HCT116 (cell line): ENCODE measurements at regions not wholly inside any gene's neighbourhood (a gene's known extent, or its start where the extent isn't known, plus 50 kb on each side); places are given as distances from the start of the nearest gene placed in this dataset.

Experiments
- ATAC-seq: fragments of 200-7000 bp; cut with Tn5 transposase; 2 replicates; pipeline ENCODE4 v1.9.1; 2020; ENCODE audit warnings: mild to moderate bottlenecking, moderate library complexity
- BruUV-seq: library from RNA; stranded (reverse); fragments of 400-500 nt; replicated peaks from 2 replicates; lab custom pipeline; 2021; lab: Mats Ljungman, UMichigan
- CTCF ChIA-PET: fragments of 300-600 bp; sonication (Branson Sonifier 250); formaldehyde crosslinking; loops from one replicate; lab custom pipeline; 2021; ENCODE audit warnings: antibody characterized with exemption; lab: Charles Lee
- POLR2A ChIA-PET: fragments of 300-600, 350-600 bp; sonication (Branson Sonifier 250); formaldehyde crosslinking; loops from one replicate; lab custom pipeline; 2021; ENCODE audit warnings: antibody characterized with exemption; lab: Charles Lee
- RAD21 ChIA-PET, 2 experiments: fragments of 300-600 bp; sonication (Branson Sonifier 250); formaldehyde crosslinking; loops; one replicate each; lab custom pipeline; 2023; ENCODE audit warnings: low total read pairs in 2 of 2; ENCODE audit not compliant: uncharacterized antibody in 2 of 2, unreplicated experiment in 2 of 2, low non-redundant PET in 1 of 2; lab: Charles Lee
- DNase-seq: peaks from one replicate; pipeline ENCODE4 v3.0.0-alpha.2; 2010; ENCODE audit warnings: low read depth, low spot score
- H2AFZ ChIP-seq: fragments of 200-600 bp; shearing (Covaris generic), sonication (generic); 2 replicates; pipeline ENCODE4 v1.6.1; 2017; ENCODE audit warnings: low read depth, mixed run types, mixed read lengths, antibody characterized with exemption, low read length; ENCODE audit not compliant: poor library complexity, severe bottlenecking
- H3K27ac ChIP-seq: 2 replicates; pipeline ENCODE4 v1.5.1; 2012; ENCODE audit warnings: low read depth, low read length
- H3K27me3 ChIP-seq: fragments of 200-600 bp; sonication (generic); 2 replicates; pipeline ENCODE4 v1.6.1; 2016; ENCODE audit warnings: mixed run types, low read length, mixed read lengths; ENCODE audit not compliant: insufficient read depth
- H3K36me3 ChIP-seq, 2 experiments: fragments of 200-500 bp in 1 of 2; fragments of 200-600 bp in 1 of 2; sonication (Bioruptor generic) in 1 of 2; sonication (generic) in 1 of 2; 2 replicates each; pipeline versions ENCODE4 v1.5.1 to v1.6.1; 2014 to 2016; ENCODE audit warnings: low read length in 2 of 2, inconsistent platforms in 1 of 2, mixed read lengths in 1 of 2, mixed run types in 1 of 2; ENCODE audit not compliant: insufficient read depth in 2 of 2, control insufficient read depth in 1 of 2
- H3K4me1 ChIP-seq, 2 experiments: fragments of 200-600 bp in 1 of 2; sonication (generic) in 1 of 2; 2 replicates each; pipeline versions ENCODE4 v1.5.1 to v1.6.1; 2012 to 2017; ENCODE audit warnings: low read length in 2 of 2, inconsistent platforms in 1 of 2, mild to moderate bottlenecking in 1 of 2, mixed read lengths in 1 of 2, mixed run types in 1 of 2, moderate library complexity in 1 of 2; ENCODE audit not compliant: insufficient read depth in 2 of 2, control insufficient read depth in 1 of 2
- H3K4me2 ChIP-seq: fragments of 200-600 bp; sonication (generic); 2 replicates; pipeline ENCODE4 v1.6.1; 2017; ENCODE audit warnings: mixed run types, low read length, mixed read lengths
- H3K4me3 ChIP-seq, 2 experiments: fragments of 200-600 bp in 1 of 2; sonication (generic) in 1 of 2; replicated peaks in 1 of 2; 2 replicates each; pipeline ENCODE4 v1.5.1; 2011 to 2016; ENCODE audit warnings: low read length in 2 of 2, control low read depth in 1 of 2, low read depth in 1 of 2, mild to moderate bottlenecking in 1 of 2, mixed read lengths in 1 of 2, mixed run types in 1 of 2
- H3K79me2 ChIP-seq: fragments of 200-600 bp; sonication (generic); 2 replicates; pipeline ENCODE4 v1.6.1; 2017; ENCODE audit warnings: mild to moderate bottlenecking, mixed run types, low read length, moderate library complexity, mixed read lengths; ENCODE audit not compliant: insufficient read depth
- H3K9ac ChIP-seq: fragments of 200-600 bp; sonication (generic); 2 replicates; pipeline ENCODE4 v1.6.1; 2016; ENCODE audit warnings: low read length, mixed read lengths
- H3K9me2 ChIP-seq: fragments of 200-600 bp; sonication (generic), shearing (Covaris generic); 2 replicates; pipeline ENCODE4 v1.6.1; 2017; ENCODE audit warnings: mixed run types, mild to moderate bottlenecking, moderate library complexity; ENCODE audit not compliant: insufficient read depth
- H3K9me3 ChIP-seq, 2 experiments: fragments of 200-500 bp in 1 of 2; fragments of 200-600 bp in 1 of 2; sonication (Bioruptor generic) in 1 of 2; sonication (generic) in 1 of 2; 2 replicates each; pipeline ENCODE4 v1.6.1; 2014 to 2017; ENCODE audit warnings: low read length in 2 of 2, mixed read lengths in 2 of 2, inconsistent platforms in 1 of 2, low read depth in 1 of 2, mild to moderate bottlenecking in 1 of 2, mixed run types in 1 of 2, moderate library complexity in 1 of 2; ENCODE audit not compliant: control insufficient read depth in 1 of 2, insufficient read depth in 1 of 2
- H4K20me1 ChIP-seq: fragments of 200-600 bp; sonication (generic), shearing (Covaris generic); 2 replicates; pipeline ENCODE4 v1.6.1; 2017; ENCODE audit warnings: mixed run types, mild to moderate bottlenecking, moderate library complexity; ENCODE audit not compliant: insufficient read depth
- CTCF ChIP-seq, 3 experiments: fragments of 200-600 bp in 1 of 3; sonication (generic) in 1 of 3; IDR thresholded peaks in 2 of 3; conservative IDR thresholded peaks in 1 of 3; 2 replicates each; pipeline ENCODE4 v1.5.1; 2012 to 2017; ENCODE audit warnings: low read depth in 2 of 3, low read length in 2 of 3, antibody characterized with exemption in 1 of 3, borderline replicate concordance in 1 of 3, control low read depth in 1 of 3, mild to moderate bottlenecking in 1 of 3, mixed read lengths in 1 of 3, mixed run types in 1 of 3, moderate library complexity in 1 of 3; ENCODE audit not compliant: insufficient read depth in 1 of 3
- EGR1 ChIP-seq: IDR thresholded peaks from 2 replicates; pipeline ENCODE4 v1.6.1; 2012; ENCODE audit warnings: low read depth
- EZH2phosphoT487 ChIP-seq: fragments of 200-600 bp; IDR thresholded peaks from 2 replicates; pipeline ENCODE4 v1.6.1; 2018; ENCODE audit warnings: antibody characterized with exemption, borderline replicate concordance
- FOSL1 ChIP-seq: IDR thresholded peaks from 2 replicates; pipeline ENCODE4 v1.6.1; 2012; ENCODE audit warnings: low read depth
- MAX ChIP-seq: IDR thresholded peaks from 2 replicates; pipeline ENCODE4 v1.6.1; 2012
- REST ChIP-seq: IDR thresholded peaks from 2 replicates; pipeline ENCODE4 v1.6.1; 2012; ENCODE audit warnings: low read depth
- SIN3A ChIP-seq: IDR thresholded peaks from 2 replicates; pipeline ENCODE4 v1.6.1; 2012; ENCODE audit warnings: low read depth
- SP1 ChIP-seq: IDR thresholded peaks from 2 replicates; pipeline ENCODE4 v1.6.1; 2012; ENCODE audit warnings: low read depth
- SRF ChIP-seq: IDR thresholded peaks from 2 replicates; pipeline ENCODE4 v1.6.1; 2012; ENCODE audit warnings: low read depth
- TCF7L2 ChIP-seq: IDR thresholded peaks from 2 replicates; pipeline ENCODE4 v1.7.0; 2011; ENCODE audit warnings: borderline replicate concordance, inconsistent platforms; ENCODE audit not compliant: insufficient read depth, insufficient read length; ENCODE audit errors: extremely low read depth
- ZBTB33 ChIP-seq: IDR thresholded peaks from 2 replicates; pipeline ENCODE4 v1.6.1; 2011; ENCODE audit warnings: mild to moderate bottlenecking, low read length, moderate library complexity; ENCODE audit not compliant: insufficient replicate concordance; ENCODE audit errors: extremely low read depth
- ZFX ChIP-seq: fragments of 450-650 bp; IDR thresholded peaks from 2 replicates; pipeline ENCODE4 v1.6.1; 2017
- ZNF274 ChIP-seq: fragments of 200-500 bp; sonication (Bioruptor generic); IDR thresholded peaks from 2 replicates; pipeline ENCODE4 v1.6.1; 2014; ENCODE audit warnings: mild to moderate bottlenecking, low read depth, low read length, inconsistent platforms
- intact Hi-C: fragments of 100-400 bp; cut with micrococcal nuclease; formaldehyde crosslinking; loops from 2 replicates; pipeline ENCODE4 v1.10.0; 2022

GRCh38 chr1:187276677-187277076 is 447.9 kb downstream of the PLA2G4A start:
- DNase-seq (no peak), ATAC-seq (no peak)
- no peak overlapping the region for H3K27ac ChIP-seq
- H3K36me3 ChIP-seq = no peaks in the 10 kb centered on the region
- no peaks in the 10 kb centered on the region for H4K20me1 ChIP-seq
- H3K9me2 ChIP-seq = no peaks in the 10 kb centered on the region
- intact Hi-C loops = no loop called here
- no peaks in the 10 kb centered on the region for H3K79me2 ChIP-seq
- no peaks in the 10 kb centered on the region for H3K9me3 ChIP-seq
- no peaks in the 10 kb centered on the region for H3K4me1 ChIP-seq
- CTCF ChIA-PET = no interaction called here
- POLR2A ChIA-PET = no interaction called here
- H2AFZ ChIP-seq = no peak overlapping the region
- TF ChIP-seq ZBTB33 = no peak
- no peak for TF ChIP-seq EZH2phosphoT487
- TF ChIP-seq SRF = no peak
- TF ChIP-seq ZFX = no peak
- TF ChIP-seq MAX = no peak
- TF ChIP-seq SP1 = no peak
- TF ChIP-seq TCF7L2 = no peak
- no peak for TF ChIP-seq EGR1
- no peak for TF ChIP-seq CTCF (IDR thresholded peaks at IDR 0.05 in 2 of 3, conservative IDR thresholded peaks at IDR 0.05 in 1 of 3; ENCODE audit: borderline replicate concordance in 1 of 3, insufficient read depth in 1 of 3, low read depth in 2 of 3, low read length in 2 of 3)
- TF ChIP-seq ZNF274 = no peak
- TF ChIP-seq FOSL1 = no peak
- no peak for TF ChIP-seq SIN3A
- no peak for TF ChIP-seq REST
- no peak overlapping the region for H3K4me3 ChIP-seq
- no TSS peak for BruUV-seq
- H3K4me2 ChIP-seq = no peak overlapping the region
- no peaks in the 10 kb centered on the region for H3K27me3 ChIP-seq
- no peak overlapping the region for H3K9ac ChIP-seq
- RAD21 ChIA-PET = no interaction called here
